ENCODE measurements at regions not wholly inside any gene's neighbourhood (a gene's known extent, or its start where the extent isn't known, plus 50 kb on each side); places are given as distances from the start of the nearest gene placed in this dataset.

GRCh38 chr13:85031771-85032170 is 767.4 kb downstream of the SLITRK6 start:
- TF ChIP-seq CTCF (IDR thresholded peaks at IDR 0.05): no peak
- ATAC-seq (no peak), DNase-seq (no peak)
- Histone ChIP-seq H3K4me1 (no peaks in the 10 kb centered on the region), H3K27me3 (no peaks in the 10 kb centered on the region), H3K4me3 (no peak overlapping the region), H3K36me3 (no peaks in the 10 kb centered on the region), H3K27ac (no peak overlapping the region), H3K9me3 (peaks cover 0 to 28% (median 12%) of the 10 kb centered on the region in 11 donors)
- 48 to 53% methylated on average over 1 of the region's 1 CpG for WGBS, 2 donors
- intact Hi-C loops (cut with DNase I): no loop called here

GRCh38 chr13:85028035-85028434 is 771.2 kb downstream of the SLITRK6 start:
- ATAC-seq (no peak), DNase-seq (no peak)
- intact Hi-C loops (cut with DNase I): no loop called here
- Histone ChIP-seq H3K36me3 (no peaks in the 10 kb centered on the region), H3K4me3 (no peak overlapping the region), H3K9me3 (peaks cover 0 to 48% (median 12%) of the 10 kb centered on the region in 11 donors), H3K27me3 (no peaks in the 10 kb centered on the region), H3K4me1 (no peaks in the 10 kb centered on the region), H3K27ac (no peak overlapping the region)
- 81 to 85% methylated on average over 3 of the region's 3 CpGs for WGBS, 2 donors
- TF ChIP-seq CTCF (IDR thresholded peaks at IDR 0.05): no peak

DNA sequence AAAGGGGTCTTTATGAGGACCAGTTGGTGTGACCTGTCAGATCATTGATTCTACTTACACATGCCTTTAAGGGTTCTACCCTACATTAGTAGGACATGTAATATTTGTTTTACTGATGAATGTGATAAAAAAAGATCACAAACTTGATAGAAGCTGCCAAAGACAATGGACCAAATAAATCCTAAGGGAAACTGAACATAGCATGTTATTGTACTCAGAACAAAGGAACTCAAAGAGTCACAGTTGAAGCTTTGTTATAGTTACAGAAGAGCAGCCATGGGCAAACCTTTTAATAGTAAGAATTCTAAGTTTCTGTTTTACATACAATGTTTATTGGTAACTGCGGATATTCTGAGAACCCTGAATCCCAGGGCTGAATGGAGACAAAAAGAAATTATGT is 780.1 kb downstream of the SLITRK6 start:
- TF ChIP-seq CTCF (IDR thresholded peaks at IDR 0.05): no peak
- Histone ChIP-seq H3K36me3 (no peaks in the 10 kb centered on the region), H3K27me3 (no peaks in the 10 kb centered on the region), H3K9me3 (peaks cover 0 to 30% (median 2%) of the 10 kb centered on the region in 11 donors), H3K4me1 (no peaks in the 10 kb centered on the region), H3K4me3 (no peak overlapping the region), H3K27ac (no peak overlapping the region)
- DNase-seq (no peak), ATAC-seq (no peak)
- intact Hi-C loops (cut with DNase I): no loop called here
- WGBS, 2 donors: 81 to 86% methylated on average over 1 of the region's 1 CpG

DNA sequence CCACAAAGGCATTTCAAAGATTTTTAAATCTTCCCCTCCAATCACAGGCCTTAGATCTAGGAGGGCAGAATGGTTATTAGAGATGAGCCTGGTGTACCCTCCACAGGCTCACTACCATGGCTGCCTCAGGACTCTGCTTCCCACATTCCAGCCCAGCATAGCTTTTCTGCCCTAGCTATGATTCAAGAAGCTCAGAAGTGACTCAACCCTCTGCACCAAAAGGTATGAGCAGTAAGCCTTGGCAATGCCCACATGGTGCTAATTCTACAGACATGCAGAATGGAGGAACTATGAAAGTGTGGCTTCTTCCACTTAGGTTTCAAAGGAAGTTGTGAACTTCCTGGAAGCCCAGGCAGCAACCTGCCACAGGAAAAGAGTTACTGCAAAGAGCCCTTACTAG is 786.2 kb downstream of the SLITRK6 start:
- intact Hi-C loops (cut with DNase I): no loop called here
- Histone ChIP-seq H3K4me1 (no peaks in the 10 kb centered on the region), H3K27ac (no peak overlapping the region), H3K9me3 (peaks cover 0 to 32% (median 0%) of the 10 kb centered on the region in 11 donors), H3K36me3 (no peaks in the 10 kb centered on the region), H3K27me3 (no peaks in the 10 kb centered on the region), H3K4me3 (no peak overlapping the region)
- DNase-seq (no peak), ATAC-seq (no peak)
- TF ChIP-seq CTCF (IDR thresholded peaks at IDR 0.05): no peak

DNA sequence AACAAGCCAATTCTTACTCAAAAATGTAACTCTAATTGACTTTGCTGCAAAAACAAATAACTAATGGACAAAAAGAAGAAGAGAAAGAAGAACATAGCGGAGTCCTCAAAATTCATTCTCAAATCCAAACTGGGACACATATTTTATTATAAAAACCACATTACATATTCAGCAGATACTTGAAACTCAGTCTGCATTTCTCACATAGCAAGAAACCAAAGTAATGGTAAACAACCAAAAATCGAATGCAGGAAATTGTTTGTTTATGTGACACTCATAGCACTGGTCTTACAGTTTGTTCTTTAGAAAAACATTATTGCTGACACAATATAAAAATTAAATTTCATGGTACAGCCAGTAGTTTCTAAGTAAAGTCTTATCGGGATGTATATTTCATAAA is 789.8 kb downstream of the SLITRK6 start:
- H3K9me3 ChIP-seq: peaks cover 0 to 24% (median 0%) of the 10 kb centered on the region in 11 donors
- intact Hi-C loops (cut with DNase I): no loop called here
- H3K4me1 ChIP-seq: no peaks in the 10 kb centered on the region
- H3K4me3 ChIP-seq: no peak overlapping the region
- TF ChIP-seq CTCF (IDR thresholded peaks at IDR 0.05): no peak
- no peak for DNase-seq
- H3K27me3 ChIP-seq: no peaks in the 10 kb centered on the region
- no peaks in the 10 kb centered on the region for H3K36me3 ChIP-seq
- WGBS, 2 donors: 81 to 82% methylated on average over 3 of the region's 3 CpGs
- ATAC-seq: no peak
- no peak overlapping the region for H3K27ac ChIP-seq
